NCI-H1436 (cell line): ENCODE measurements at regions not wholly inside any gene's neighbourhood (a gene's known extent, or its start where the extent isn't known, plus 50 kb on each side); places are given as distances from the start of the nearest gene placed in this dataset.

Experiments used
- DNase-seq: peaks from one replicate; lab custom pipeline; 2025; lab: John Stamatoyannopoulos, UW

DNA sequence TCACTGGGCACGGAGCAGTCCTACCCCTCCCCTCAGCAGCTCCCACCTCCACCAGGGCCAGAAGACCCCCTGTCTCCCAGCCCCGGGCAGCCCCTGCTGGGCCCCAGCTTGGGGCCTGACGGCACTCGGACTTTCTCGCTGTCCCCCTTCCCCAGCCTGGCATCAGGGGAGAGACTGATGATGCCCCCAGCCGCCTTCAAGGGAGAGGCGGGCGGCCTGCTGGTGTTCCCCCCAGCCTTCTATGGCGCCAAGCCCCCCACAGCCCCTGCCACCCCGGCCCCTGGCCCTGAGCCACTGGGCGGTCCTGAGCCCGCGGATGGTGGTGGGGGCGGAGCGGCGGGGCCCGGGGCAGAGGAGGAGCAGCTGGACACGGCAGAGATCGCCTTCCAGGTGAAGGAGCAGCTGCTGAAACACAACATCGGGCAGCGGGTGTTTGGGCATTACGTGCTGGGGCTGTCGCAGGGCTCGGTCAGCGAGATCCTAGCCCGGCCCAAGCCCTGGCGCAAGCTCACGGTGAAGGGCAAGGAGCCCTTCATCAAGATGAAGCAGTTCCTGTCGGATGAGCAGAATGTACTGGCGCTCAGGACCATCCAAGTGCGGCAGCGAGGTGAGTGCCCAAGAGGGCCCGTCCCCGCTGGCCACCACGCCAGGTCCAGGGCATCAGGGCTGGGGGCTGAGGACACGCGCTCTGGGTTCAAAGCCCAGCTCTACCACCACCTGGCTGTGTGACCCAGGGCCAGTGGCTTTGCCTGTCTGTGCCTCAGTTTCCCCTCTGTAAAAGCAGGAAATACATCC is 58.6 kb downstream of the PHETA1 start:
- DNase-seq: no peak

DNA sequence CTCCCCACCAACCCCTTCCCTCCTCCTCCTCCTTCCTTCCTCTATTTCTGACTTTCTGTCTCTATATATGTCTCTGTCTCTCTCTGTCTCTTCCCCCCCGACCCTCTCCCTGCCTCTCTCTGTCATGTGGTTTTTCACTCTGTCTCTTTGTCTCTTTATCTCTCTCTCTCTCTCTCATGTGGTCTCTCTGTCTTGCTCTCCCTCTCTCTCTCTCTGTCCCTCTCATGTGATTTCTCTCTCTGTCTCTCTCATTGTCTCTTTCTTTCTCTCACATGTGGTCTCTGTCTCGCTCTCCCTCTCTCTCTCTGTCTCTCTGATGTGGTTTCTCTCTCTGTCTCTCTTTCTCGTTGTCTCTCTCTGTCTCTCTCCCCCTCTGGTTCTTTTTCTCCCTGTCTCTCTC is 59.3 kb downstream of the PHETA1 start:
- DNase-seq: no peak

GRCh38 chr12:111308473-111308872 is 60.4 kb downstream of the PHETA1 start:
- no peak for DNase-seq

DNA sequence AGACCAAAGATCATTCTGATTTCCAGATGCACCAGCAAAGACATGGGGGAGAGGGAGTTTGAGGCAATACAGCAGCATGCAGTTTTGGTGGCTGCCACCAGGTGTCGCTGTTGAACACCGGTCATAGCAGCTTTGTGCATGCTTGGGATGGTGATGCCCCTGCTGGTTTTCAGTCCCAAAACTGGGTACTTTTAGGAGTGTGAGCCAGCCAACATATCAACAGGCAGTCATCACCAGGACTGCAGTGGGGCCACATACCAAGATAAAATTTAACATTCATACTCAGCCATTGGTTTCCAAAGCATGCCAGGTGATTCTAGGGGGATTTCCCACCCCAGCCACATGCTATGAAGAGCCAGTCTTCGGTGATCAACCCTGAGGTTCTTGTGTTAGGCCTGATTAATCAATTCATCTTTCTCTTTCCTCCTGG is 64.2 kb downstream of the PHETA1 start:
- DNase-seq: no peak

GRCh38 chr12:111303531-111303930 is 65.4 kb downstream of the PHETA1 start:
- DNase-seq: no peak

GRCh38 chr12:111298582-111299436 is 70.1 kb downstream of the PHETA1 start:
- DNase-seq: peak; percentile 57

DNA sequence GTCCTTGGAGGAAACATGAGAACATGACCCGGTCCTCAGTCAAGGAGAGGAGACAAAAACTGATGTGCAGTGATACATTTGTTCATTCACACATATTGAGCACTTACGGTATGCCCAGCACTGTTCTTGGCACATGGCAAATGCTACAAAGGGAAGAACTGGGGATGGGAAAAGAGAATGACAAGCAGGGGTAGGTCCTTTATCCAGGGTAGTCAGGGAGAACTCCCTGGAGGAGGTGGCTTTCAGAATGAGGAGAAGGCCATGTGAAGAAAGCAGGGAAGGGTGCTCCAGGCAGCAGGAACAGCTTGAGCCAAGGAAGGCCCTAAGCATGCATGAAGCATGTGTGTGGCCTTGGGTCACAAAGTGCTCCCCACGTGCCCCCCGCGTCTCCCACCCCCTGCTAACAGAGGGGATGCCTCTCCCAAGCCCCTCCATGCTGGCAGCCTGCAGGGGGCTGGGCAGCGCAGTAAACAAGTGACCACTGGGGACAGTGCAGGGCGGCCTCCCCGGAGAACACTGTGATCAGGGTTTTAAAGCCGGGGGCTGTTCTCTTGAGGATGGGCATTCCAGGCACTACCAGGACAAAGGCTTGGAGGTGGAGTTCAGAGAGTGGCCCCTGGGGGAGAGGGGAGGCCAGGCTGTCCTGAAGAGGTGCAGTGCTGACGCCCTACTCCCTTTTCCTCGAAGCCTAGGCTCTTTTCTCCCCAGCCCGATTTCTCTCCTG is 71.0 kb downstream of the PHETA1 start:
- no peak for DNase-seq

GRCh38 chr12:111296906-111297463 is 71.9 kb downstream of the PHETA1 start:
- DNase-seq: no peak

GRCh38 chr12:111295176-111295575 is 73.7 kb downstream of the PHETA1 start:
- DNase-seq: no peak

DNA sequence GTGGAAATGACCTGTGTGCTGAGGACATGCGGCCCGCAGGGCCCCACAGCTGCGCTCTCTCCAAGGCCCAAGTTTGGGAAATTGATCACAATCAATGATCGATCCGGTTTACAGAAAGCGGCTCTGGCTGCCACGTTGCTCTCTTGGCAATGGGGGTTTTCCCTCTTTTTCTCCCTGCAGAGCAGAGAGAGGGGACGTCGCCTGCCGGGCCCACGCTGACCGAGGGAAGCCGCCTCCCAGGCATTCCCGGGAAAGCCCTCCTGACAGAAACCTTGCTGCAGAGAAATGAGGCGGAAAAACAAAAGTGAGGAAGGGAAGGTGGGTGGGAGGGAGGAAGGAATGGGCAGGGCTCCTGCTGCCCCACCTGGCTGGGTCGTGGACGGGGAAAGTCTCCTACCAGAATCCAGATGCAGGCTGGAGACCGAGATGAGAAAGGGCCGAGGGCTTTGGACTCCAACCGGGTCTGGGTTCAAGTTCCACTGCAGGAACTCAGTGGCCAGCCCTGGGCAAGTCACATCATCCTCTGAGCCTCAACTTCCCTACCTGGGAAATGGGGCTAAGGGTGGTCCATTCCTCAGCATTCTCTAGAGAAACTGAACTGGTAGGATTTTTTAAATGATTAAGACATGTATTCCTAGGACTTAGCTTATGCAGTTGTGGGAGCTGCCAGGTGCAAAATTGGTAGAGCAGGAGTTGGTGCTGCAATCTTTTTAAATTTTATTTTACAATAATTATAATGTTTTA is 75.5 kb downstream of the PHETA1 start:
- DNase-seq: no peak

DNA sequence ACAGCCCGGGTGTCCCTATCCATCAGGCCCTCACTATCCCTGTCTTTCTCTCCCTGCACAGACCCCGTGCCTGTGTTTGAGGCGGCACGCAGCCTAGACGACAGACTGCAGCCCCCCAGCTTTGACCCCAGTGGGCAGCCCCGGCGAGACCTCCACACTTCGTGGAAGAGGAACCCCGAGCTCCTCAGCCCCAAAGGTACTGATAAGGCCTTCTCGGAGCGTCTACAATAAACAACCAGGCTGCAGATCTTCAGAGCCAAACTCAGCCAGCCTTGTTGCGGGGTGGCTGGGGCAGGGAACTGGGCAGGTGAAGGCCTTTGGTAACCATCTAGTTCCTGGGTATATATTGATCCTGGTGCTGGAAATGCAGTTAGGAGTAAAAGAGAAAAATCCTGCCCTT is 77.5 kb downstream of the PHETA1 start:
- no peak for DNase-seq

GRCh38 chr12:111288771-111289170 is 80.1 kb downstream of the PHETA1 start:
- no peak for DNase-seq

DNA sequence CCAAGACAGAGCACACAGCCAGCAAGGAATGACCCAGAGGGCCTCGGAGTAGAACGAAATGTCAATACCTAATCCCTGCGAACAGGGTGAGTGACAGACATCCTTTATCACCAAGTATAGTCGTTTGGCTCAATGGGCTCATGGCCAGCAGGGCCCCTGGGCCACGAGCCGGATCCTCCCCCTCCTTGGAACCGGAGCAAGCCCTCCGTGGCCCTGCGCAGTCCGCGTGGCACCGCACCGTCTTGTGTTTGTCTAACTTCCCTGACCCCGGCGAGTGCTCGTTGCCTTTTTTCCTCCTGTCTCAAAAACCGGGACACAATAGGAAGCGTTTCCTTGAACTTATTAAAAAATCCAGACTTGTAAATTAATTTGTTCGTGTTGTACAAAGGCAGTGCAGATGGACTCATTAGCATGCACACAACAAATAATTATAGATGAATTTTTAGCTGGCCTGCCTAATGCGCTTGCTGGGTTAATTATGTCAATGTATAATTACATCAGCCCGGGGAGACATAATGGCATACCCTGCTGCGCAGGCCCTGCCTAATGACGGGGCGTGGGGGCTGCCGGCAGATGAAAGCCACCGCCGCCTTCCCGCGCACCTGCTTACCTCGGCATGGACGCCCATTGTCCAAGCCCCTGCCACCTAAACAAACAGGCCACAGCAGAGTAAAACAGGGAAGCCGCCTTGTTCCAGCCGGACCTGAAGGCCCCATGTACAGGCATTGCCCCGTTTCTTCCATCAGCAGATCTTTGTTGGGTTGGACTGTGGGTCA is 81.6 kb downstream of the PHETA1 start:
- DNase-seq: peak; percentile 61

GRCh38 chr12:111285200-111285599 is 83.7 kb downstream of the PHETA1 start:
- DNase-seq: no peak

GRCh38 chr12:111284709-111285108 is 84.2 kb downstream of the PHETA1 start:
- DNase-seq: no peak

DNA sequence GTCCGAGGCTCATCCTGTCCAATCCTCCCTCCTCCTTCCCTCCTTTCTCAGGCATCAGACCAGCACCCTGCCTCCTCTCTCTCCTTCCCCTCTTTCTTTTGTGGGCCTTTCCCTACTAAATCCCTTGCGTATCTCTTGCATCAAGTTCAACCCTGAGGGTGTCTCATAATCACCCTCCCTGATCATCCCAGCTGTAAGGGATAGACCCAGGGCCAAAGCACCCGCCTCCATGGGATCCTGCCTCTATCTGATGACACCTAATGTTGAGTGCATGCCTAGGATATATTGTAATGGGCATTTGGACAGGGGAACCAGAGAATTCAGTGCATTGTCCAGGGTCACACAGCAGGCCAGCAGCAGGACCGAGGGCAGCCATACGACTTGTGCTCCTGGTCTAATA is 84.9 kb downstream of the PHETA1 start:
- no peak for DNase-seq

- no peak for DNase-seq
Measured at GRCh38 chr12:111283521-111283920, 85.4 kb downstream of the PHETA1 start.

DNA sequence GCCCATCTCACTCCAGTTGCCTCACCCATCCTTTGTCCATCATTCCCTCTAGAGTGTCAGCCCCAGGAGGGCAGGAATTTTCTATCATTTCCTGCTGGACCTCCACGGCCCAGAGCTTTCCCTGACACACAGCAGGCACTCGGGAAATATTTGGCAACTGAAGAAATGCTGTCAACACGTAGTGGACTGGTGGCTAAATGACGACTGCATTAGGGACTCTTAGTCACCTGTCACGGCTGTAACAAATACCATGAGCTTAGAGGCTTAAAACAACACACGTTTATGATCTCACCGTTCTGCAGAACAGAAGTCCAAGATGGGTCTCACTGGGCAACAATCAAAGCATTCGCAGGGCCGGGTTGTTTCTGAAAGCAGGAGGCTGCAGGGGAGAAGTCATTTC is 91.3 kb downstream of the PHETA1 start:
- no peak for DNase-seq

GRCh38 chr12:111276146-111276545 is 92.7 kb downstream of the PHETA1 start:
- DNase-seq: no peak

DNA sequence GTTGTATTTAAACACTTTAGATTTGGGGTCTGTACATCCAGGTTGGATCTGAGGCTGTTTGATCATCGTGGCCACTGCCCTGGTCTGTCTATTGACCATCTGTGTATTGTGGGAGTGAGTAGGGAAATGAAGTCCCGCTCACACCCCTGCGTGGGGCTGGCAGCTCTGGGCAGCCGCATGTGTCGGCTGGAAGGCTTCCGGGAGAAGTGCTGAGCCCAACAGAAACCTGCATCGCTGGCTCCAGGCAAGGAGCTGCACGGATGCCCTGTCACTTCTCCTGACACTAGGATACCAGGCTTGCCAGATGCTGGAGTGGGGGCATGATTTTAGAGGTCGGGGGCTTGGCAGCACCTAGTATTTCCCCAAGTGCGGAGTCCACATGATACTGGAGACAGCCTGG is 93.6 kb downstream of the PHETA1 start:
- no peak for DNase-seq

GRCh38 chr12:111274777-111275176 is 94.1 kb downstream of the PHETA1 start:
- DNase-seq: no peak
